Cerebellar nuclear complex (tissue), 1 donor: ENCODE measurements at regions not wholly inside any gene's neighbourhood (a gene's known extent, or its start where the extent isn't known, plus 50 kb on each side); places are given as distances from the start of the nearest gene placed in this dataset.

ENCODE experiments used
- DNase-seq, 2 experiments: peaks; one replicate each; lab custom pipeline; 2025; lab: John Stamatoyannopoulos, UW

GRCh38 chr12:107891967-107892366 is 117.5 kb downstream of the ASCL4 start:
- no peak for DNase-seq

DNA sequence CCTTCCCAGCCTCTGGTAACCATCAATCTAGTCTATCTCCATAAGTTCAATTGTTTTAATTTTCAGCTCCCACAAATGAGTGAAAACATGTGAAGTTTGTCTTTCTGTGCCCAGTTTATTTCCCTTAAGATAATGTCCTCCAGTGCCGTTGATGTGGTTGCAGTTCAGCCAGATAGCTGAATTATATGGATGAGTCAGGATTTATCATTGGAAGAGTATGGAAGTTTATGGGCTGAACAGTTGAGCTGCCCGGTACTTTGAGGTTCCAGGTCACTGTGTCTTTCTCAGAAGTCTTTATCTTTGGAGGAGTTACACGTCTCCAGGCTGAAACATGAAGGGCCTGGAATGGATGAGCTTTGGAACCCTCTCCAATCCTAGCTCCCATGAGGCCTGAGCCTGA is 120.1 kb downstream of the ASCL4 start:
- no peak for DNase-seq

DNA sequence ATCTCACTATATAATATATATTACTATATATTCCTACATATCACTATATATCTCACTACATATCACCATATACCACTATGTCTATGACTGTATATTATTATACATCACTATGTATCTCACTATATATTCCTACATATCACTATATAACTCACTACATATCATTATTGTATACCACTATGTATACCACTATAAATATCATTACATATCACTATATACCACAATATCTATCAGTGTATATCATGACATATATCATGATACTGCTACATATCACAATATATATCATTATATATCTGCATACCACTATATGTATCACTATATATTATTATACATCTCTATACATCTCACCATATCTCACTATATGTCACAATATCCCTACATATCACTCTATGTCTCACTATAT is 121.5 kb downstream of the ASCL4 start:
- DNase-seq = no peak

- no peak for DNase-seq
These were observed 126.1 kb downstream of the ASCL4 start for GRCh38 chr12:107900588-107900987.

DNA sequence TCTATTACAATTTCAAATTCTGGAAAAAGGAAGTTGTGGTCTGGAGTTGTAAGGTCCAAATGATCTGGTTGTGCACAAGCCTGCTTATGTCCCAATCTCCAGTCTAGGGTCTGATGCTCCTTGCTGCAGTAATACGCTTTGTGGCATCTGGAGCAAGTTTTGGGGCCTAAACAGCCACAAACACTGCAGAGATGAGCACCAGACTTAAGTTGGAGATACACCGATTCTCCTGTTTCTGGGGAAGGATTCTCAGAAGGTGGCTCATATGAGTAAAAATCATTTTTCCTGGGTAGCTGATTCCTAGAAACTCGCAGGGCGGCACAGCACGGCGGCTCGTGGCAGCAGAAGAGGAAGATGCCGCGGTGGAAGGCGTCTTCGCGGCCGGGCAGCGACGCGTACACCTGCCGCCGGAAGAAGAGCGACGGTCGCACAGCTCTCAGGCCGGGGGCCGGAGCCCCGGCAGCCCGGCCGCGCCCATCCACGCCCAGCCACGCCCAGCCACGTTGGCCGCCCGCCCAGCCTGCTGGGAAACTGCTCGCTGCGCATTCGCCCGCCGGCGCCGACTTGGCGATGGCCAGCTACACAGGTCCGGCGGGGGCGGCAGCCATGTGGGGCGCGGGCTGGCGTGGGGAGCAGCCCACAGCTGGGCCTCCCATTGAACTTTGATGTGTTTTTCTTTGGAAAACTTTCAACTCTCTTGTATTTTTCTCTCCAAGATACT is 129.0 kb downstream of the ASCL4 start:
- DNase-seq = no peak

DNA sequence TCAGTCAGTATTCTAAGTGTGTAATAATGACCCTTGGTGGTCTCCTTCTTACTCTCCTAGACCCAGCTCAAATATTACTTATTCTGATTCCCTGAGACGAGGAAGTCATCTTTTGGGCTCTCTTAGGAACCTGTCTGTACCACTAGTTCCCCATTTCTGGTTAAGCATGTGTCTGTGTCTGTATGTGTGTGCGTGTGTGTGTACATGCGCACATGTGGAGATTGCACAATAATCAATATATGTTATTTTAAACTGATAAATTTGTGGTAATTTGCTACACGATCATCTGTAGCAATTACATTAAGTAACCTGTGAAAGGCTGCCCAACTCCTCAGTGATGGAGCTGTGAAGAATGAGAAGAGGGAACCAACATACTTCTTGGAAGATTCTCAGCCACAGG is 132.2 kb downstream of the ASCL4 start:
- no peak for DNase-seq

DNA sequence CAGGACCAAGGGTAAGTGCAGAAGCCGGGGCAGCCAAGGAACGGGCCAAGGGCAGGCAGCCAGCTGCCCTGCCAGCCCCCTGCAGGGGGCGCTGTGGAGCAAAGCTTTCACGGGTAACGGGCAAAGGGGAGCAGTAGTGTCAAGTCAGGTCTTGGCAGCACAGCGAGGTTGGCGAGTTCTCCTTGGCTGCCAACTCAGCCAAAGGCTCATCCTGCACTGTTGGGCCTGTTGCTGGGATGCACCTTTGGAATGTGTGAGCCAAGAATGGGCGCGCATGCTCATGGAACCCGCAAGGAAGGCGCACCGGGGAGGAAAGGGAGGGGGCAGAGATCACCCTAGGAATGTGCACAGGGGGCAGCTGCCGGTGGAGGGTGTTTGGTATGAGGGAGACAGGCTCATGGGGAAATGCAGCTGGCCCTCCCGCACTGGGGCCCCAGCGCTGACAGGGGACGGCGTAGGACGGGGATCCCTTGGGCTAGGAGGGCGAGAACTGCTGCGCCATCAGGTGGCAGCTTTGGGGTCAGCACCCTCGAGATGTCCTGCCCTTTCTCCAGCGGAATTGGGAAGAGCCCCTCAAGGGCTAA is 138.0 kb downstream of the ASCL4 start:
- DNase-seq = no peak

DNA sequence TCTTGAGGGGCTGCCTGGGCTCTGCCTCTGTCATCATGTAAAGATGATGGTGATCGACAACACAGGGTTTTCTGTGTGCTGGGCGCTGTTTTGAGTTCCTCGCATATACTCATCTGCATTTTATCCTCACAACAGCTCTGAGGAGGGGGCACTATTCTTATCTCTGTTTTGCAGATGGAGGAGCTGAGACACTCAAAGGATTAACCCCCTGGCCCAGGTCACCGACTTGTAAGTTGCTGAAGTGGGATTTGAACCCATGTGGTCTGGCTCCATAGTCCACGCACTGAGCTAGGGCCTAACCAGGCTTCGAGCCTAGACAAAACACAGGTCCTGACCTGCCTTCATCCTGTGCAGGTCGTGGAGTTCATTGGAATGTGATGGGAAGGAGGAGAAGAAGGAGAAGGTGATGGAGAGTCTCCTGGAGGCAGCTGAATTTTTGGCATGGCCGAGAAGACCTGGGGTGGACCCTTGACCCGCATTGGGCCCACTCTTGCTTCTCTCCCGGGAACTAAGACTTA is 140.0 kb downstream of the ASCL4 start:
- DNase-seq = no peak

DNA sequence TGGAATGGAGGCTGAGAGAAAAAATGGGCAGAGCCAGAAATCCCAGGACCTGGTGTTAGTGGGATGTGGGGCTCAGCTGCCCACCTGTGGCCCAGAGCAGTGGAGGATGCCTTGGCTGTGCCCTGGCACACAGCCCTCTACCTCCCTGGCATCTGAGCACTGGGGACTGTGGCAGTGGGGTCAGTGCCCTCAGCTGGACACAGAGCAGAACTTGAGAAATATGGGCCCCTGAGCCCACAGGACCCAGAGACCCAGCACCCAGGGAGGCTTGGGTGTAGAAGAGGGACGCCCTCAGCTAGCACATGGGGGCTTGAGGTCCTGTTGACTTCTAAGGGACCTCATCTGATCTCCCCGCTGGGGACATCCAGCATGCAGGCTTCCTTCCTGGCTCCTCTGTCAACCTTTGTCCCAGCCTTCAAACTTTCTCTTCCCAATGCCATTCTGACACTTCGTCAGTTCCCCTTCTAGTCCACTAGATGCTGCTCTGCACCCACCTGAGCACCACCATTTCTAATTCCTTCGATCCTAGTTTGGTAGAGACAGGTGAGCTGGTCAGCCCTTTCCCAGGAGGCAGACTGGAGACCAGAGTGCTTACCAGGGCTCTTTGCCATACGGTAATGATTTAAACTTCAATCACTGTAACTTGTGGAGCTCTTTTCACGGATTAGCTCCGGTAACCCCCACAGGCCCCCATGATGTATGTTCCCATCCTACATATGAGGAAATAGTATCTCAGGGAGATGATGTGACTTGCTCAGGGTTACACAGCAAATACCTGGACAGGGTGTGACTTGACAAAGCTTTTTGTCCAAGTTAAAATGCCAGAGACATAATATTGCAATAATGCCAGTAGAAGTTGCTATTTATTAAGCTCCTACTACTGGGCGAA is 143.7 kb downstream of the ASCL4 start:
- DNase-seq = peak in 1 of 2 experiments; percentile 5

GRCh38 chr12:107921062-107921461 is 146.6 kb downstream of the ASCL4 start:
- no peak for DNase-seq

DNA sequence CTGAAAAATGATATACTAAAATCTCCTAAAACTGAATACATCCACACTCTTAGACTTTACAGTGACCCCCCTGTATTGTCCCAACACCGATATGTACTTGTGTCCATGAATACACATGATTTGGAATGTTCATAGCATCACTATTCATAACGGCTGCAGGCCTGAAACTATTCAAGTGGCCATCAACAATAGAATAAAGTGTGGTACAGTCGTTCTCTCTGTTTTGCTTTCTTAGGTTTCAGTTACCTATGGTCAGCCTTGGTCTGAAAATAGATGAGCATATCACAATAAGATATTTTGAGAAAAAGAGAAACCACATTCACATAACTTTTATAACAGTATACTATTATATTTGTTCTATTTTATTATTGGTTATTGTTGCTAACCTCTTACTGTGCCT is 150.6 kb downstream of the ASCL4 start:
- no peak for DNase-seq

- no peak for DNase-seq
These were observed 154.9 kb downstream of the ASCL4 start for GRCh38 chr12:107929436-107929835.

GRCh38 chr12:107931761-107932160 is 157.3 kb downstream of the ASCL4 start:
- no peak for DNase-seq

DNA sequence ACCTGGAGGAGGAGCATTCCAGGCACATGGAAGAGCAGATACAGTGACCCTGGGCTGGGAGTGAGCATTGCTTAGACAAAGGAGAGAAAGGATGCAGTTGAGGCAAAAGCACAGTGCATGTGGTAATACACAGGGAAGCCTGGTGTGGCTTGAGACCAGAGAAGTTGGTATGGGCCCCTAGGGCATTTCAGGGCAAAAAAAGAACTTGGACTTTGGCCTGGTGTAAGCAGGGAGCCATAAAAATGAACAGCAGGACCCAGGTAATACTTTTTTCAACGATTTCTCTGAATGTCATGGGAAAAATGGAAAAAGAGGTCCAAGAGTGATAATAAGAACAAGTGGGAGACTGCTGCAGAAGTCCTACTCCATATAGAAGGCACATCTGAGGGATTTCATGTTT is 163.9 kb downstream of the ASCL4 start:
- no peak for DNase-seq

GRCh38 chr12:107948391-107948945 is 174.0 kb downstream of the ASCL4 start:
- no peak for DNase-seq

DNA sequence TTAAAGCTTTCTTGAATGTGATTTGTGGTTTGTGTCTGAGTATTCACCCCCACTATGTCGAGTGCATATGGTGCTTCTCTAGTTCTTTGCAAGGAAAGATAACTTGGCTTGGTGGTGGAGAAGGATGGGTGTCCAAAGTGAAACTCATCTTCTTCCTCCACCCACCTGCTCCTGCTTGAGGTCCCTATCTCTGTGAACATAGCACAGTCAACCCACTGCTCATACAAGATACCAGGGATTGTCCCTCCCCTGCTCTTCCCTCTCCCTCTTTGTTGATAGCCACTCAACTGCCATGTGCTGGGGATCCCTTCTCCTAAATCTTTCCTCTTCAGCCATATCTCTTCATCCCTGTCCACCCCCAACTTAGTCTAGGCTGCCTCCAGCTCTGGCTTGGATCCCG is 176.5 kb downstream of the ASCL4 start:
- DNase-seq = no peak

GRCh38 chr12:107955966-107956643 is 173.0 kb upstream of the WSCD2 start:
- DNase-seq = no peak

DNA sequence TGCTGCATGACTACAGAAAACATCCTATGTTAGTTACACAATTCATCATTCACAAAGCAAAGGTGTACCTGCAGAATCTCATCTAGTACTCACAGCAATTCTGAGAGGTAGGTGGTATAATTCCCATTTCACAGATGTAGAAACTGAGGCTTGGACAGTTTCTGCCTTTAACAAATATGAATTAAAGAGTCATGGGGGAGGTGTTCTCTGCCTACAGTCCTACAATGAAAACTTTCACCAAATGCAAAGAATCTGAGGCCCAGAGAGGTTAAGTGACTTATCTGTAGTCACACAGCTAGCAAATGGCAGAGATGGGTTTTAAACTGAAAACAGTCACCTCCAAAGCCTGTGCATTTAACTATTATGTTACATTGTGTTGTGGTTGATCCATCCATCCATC is 171.6 kb upstream of the WSCD2 start:
- DNase-seq = no peak

DNA sequence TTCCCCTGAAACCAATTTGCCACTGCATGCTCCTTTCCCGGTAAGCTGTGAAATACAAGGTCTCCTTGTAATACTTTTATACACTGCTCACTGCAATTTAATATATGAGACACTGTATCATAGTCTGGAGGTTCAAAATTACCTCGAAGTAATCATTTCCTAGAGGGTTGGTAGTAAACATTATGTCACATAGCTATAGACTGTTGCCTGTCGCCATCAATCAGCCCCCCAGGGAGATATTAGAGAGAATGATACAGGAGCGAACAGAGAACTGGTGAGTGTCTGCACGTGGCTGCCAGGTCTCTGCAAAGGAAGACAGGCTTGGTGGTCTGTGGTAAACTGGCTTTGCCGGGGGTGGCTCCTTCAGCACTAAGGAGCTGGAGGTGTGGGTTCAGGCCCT is 165.5 kb upstream of the WSCD2 start:
- DNase-seq = no peak

DNA sequence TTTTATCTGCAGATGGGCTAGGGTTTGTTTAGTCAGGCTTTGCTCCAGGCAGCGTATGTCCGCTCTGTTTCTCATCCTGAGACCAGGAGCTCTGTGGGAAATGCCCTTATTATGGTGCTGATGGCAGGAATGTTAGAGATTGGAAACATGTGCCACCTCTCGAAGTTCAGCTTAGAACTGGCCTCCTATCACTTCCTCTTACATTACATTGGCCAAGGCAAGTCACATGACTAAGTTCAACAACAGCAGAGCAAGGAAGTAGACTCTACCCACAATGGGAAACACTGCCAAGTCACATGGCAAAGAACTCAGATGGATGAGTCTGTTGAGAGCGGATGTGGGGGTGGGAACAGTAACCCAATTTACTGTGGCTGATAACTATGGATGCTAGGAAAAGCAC is 161.9 kb upstream of the WSCD2 start:
- DNase-seq = no peak

GRCh38 chr12:107973950-107974349 is 155.1 kb upstream of the WSCD2 start:
- no peak for DNase-seq

DNA sequence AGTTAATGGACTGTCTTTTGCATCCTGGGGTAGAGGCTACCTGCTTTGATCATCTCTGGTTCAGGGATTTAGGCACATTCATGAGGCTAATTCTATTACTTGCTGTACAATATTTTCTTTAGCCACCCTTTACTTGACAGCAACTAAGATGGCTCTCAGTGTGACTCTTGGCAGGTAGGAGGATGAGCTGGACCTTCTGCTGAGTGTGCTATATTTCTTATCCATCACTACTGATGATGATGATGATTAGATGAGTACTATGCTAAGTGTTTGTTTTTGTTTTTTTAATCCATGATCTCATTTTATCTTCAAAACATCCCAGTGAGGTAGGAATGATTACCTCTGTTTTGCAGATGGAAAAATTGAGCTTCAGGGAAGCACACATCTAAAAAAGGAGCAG is 152.8 kb upstream of the WSCD2 start:
- DNase-seq = no peak
